ENCODE measurements at regions not wholly inside any gene's neighbourhood (a gene's known extent, or its start where the extent isn't known, plus 50 kb on each side); places are given as distances from the start of the nearest gene placed in this dataset.

DNA sequence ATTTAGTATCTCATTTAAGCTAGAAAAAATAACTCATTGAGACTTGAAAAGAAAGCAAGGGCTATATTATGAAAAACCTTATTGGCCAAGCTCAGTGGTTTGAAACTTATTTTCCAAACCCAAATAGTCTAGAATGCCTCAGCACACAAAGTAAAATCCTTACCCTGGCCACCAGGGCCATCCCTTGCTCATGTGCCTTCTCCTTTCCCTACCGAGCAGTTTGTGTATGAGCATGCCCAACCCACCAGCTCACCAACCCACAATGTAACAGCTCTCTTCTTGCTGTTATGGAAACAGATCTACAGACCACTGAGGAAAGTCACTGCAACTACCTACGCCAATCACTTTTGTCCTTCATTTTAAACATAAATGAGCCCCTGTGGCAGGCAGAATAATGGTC lies 79.6 kb upstream of the CARMIL1 start:
- TF ChIP-seq, protein P1, sequence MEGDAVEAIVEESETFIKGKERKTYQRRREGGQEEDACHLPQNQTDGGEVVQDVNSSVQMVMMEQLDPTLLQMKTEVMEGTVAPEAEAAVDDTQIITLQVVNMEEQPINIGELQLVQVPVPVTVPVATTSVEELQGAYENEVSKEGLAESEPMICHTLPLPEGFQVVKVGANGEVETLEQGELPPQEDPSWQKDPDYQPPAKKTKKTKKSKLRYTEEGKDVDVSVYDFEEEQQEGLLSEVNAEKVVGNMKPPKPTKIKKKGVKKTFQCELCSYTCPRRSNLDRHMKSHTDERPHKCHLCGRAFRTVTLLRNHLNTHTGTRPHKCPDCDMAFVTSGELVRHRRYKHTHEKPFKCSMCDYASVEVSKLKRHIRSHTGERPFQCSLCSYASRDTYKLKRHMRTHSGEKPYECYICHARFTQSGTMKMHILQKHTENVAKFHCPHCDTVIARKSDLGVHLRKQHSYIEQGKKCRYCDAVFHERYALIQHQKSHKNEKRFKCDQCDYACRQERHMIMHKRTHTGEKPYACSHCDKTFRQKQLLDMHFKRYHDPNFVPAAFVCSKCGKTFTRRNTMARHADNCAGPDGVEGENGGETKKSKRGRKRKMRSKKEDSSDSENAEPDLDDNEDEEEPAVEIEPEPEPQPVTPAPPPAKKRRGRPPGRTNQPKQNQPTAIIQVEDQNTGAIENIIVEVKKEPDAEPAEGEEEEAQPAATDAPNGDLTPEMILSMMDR (conservative IDR thresholded peaks at IDR 0.05 in 1 of 2, IDR thresholded peaks at IDR 0.05 in 1 of 2; ENCODE audit: low read depth in 1 of 2, low read length in 2 of 2), result no peak
- no peak for TF ChIP-seq EZH2 (IDR thresholded peaks at IDR 0.05; ENCODE audit: low read length, missing control alignments)

Measured in fibroblast of lung (primary cell).